ENCODE measurements at regions not wholly inside any gene's neighbourhood (a gene's known extent, or its start where the extent isn't known, plus 50 kb on each side); places are given as distances from the start of the nearest gene placed in this dataset.

DNA sequence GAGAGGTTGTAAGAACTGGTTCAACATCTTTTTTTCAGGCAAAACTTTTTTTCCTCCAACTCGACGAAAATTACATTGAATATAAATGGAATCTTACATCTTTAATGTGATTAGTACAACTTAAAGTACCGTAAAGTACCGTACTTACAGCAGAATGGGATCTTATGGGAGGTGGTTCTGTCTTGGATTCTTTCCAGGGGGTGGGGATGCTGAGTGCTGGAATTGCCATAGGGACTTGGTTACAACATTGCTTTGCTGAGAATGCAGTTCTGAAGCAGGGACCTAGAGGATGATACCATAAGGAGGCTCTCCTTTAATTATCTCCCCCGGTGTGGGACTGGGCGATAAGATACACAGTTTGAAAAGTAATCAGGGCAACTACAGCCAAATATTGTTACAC is 186.4 kb downstream of the KLF5 start:
- Histone ChIP-seq H2AK9ac (replicated peaks; ENCODE audit: low read depth, low read length, poor library complexity) (no peak overlapping the region), H4K91ac (ENCODE audit: insufficient read depth, low read depth, low read length) (no peak overlapping the region), H3K4me2 (ENCODE audit: low read depth, low read length) (no peak overlapping the region), H3K23ac (ENCODE audit: low read depth, low read length) (no peak overlapping the region), H3K56ac (ENCODE audit: extremely low read depth, insufficient read depth, low read length) (no peak overlapping the region), H4K5ac (ENCODE audit: low read depth, low read length) (no peak overlapping the region), H3K9me3 (ENCODE audit: control insufficient read depth, insufficient read depth, low read length) (no peaks in the 10 kb centered on the region), H2BK20ac (ENCODE audit: low read depth, low read length) (no peak overlapping the region), H3K36me3 (ENCODE audit: control insufficient read depth, insufficient read depth, low read length) (no peaks in the 10 kb centered on the region), H2AK5ac (ENCODE audit: low read depth, low read length) (no peak overlapping the region), H4K20me1 (ENCODE audit: insufficient read depth, low read length) (no peaks in the 10 kb centered on the region), H2BK120ac (ENCODE audit: low read depth, low read length) (no peak overlapping the region), H3K27ac (ENCODE audit: insufficient read depth, low read length) (no peak overlapping the region), H3K18ac (ENCODE audit: low read depth, low read length) (no peak overlapping the region), H3K9ac (ENCODE audit: low read depth, low read length) (no peak overlapping the region), H2BK5ac (ENCODE audit: low read depth, low read length, poor library complexity, severe bottlenecking) (no peak overlapping the region), H3K14ac (replicated peaks; ENCODE audit: low read depth, low read length) (no peak overlapping the region), H3K4me1 (ENCODE audit: control insufficient read depth, insufficient read depth, low read length) (peaks cover 2% of the 10 kb centered on the region; the same call in 1 of the 2 replicates), H3K27me3 (ENCODE audit: control insufficient read depth, insufficient read depth, low read length) (no peaks in the 10 kb centered on the region), H3K9me1 (ENCODE audit: insufficient read depth, low read length) (no peaks in the 10 kb centered on the region), H2AFZ (replicated peaks; ENCODE audit: low read length, poor library complexity) (no peak overlapping the region), H4K8ac (ENCODE audit: low read depth in 2 of 2, low read length in 2 of 2) (no peak overlapping the region), H2BK15ac (ENCODE audit: low read depth, low read length) (no peak overlapping the region), H3K79me1 (ENCODE audit: low read depth in 1 of 2, low read length in 2 of 2) (no peaks in the 10 kb centered on the region), H3K4ac (ENCODE audit: low read depth, low read length) (no peak overlapping the region), H3K4me3 (ENCODE audit: insufficient read depth, low read depth, low read length) (no peak overlapping the region)
- CTCF ChIA-PET, result no interaction called here
- POLR2A ChIA-PET (ENCODE audit: unreplicated experiment), result no interaction called here
- no CpG with 5 or more reads among the region's 6 CpGs for WGBS, 2 experiments (ENCODE audit: extremely low coverage in 2 of 2, insufficient read length in 1 of 2)
- no peak for ATAC-seq (ENCODE audit: low read depth)
- no peak for TF ChIP-seq RCOR1 (IDR thresholded peaks at IDR 0.05; ENCODE audit: insufficient replicate concordance, low read length)
- dilution Hi-C loops (cut with HindIII; ENCODE audit: low sequenced_read_pairs, unreplicated experiment) (no loop called here), intact Hi-C loops (cut with micrococcal nuclease) (no loop called here), in situ Hi-C loops (cut with MboI; ENCODE audit: low sequenced_read_pairs) (no loop called here)
- DNase-seq, result no peak
- no TSS peak for BruUV-seq (replicated peaks)
